Calu3 (cell line): ENCODE measurements at regions not wholly inside any gene's neighbourhood (a gene's known extent, or its start where the extent isn't known, plus 50 kb on each side); places are given as distances from the start of the nearest gene placed in this dataset.

Experiments used
- BruUV-seq: library from RNA; stranded (reverse); fragments of 400-500 nt; replicated peaks from 2 replicates; lab custom pipeline; 2021; lab: Mats Ljungman, UMichigan
- CTCF ChIA-PET: fragments of 300-600 bp; sonication (Branson Sonifier 250); formaldehyde crosslinking; loops from one replicate; lab custom pipeline; 2022; ENCODE audit warnings: antibody characterized with exemption; lab: Charles Lee
- DNase-seq: peaks from one replicate; pipeline ENCODE4 v3.0.0; 2022
- H3K27ac Mint-ChIP-seq: one replicate; pipeline ENCODE4 v1.8.0; 2022; ENCODE audit warnings: mixed read lengths; ENCODE audit not compliant: unreplicated experiment
- H3K27me3 Mint-ChIP-seq: one replicate; pipeline ENCODE4 v1.8.0; 2022; ENCODE audit warnings: mixed read lengths; ENCODE audit not compliant: unreplicated experiment
- H3K36me3 Mint-ChIP-seq: one replicate; pipeline ENCODE4 v1.8.0; 2022; ENCODE audit warnings: mild to moderate bottlenecking, moderate library complexity, mixed read lengths; ENCODE audit not compliant: insufficient read depth, unreplicated experiment
- H3K4me1 Mint-ChIP-seq: one replicate; pipeline ENCODE4 v1.8.0; 2022; ENCODE audit warnings: mild to moderate bottlenecking, low read depth, mixed read lengths; ENCODE audit not compliant: unreplicated experiment
- H3K4me3 Mint-ChIP-seq: one replicate; pipeline ENCODE4 v1.8.0; 2022; ENCODE audit warnings: mild to moderate bottlenecking, low read depth, moderate library complexity, mixed read lengths; ENCODE audit not compliant: unreplicated experiment
- H3K9me3 Mint-ChIP-seq: one replicate; pipeline ENCODE4 v1.8.0; 2022; ENCODE audit warnings: low read depth, mixed read lengths; ENCODE audit not compliant: unreplicated experiment
- CTCF ChIP-seq: fragments of 200-600 bp; IDR thresholded peaks from one replicate; pipeline ENCODE4 v1.8.0; 2022; ENCODE audit warnings: antibody characterized with exemption; ENCODE audit not compliant: unreplicated experiment
- intact Hi-C: fragments of 100-400 bp; cut with micrococcal nuclease; formaldehyde crosslinking; loops from one replicate; pipeline ENCODE4 v1.10.0; 2022; ENCODE audit not compliant: unreplicated experiment

DNA sequence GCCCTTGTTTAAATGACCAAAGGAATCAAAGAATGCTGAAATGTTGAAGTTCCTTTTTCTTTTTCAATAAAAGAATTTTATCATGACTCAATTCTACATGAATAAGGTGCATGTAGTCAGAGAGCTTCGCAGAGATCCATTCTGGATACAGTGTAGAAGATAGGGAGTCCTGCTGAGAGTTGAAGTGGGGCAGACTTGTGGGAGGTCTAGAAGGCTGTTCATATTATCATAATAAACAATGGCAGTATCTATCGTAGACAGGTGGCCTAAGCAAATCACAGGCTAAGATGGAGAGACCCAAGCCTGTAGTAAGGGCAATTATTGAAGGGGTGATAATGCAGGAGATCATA, 1322.0 kb upstream of the CELF4 start:
- H3K36me3 Mint-ChIP-seq = no peaks in the 10 kb centered on the region
- DNase-seq = no peak
- intact Hi-C loops = no loop called here
- H3K9me3 Mint-ChIP-seq = no peaks in the 10 kb centered on the region
- no peak for TF ChIP-seq CTCF
- H3K4me1 Mint-ChIP-seq = peaks cover 7% of the 10 kb centered on the region
- CTCF ChIA-PET = no interaction called here
- no peak overlapping the region for H3K4me3 Mint-ChIP-seq
- no peak overlapping the region for H3K27ac Mint-ChIP-seq
- no TSS peak for BruUV-seq
- no peaks in the 10 kb centered on the region for H3K27me3 Mint-ChIP-seq

DNA sequence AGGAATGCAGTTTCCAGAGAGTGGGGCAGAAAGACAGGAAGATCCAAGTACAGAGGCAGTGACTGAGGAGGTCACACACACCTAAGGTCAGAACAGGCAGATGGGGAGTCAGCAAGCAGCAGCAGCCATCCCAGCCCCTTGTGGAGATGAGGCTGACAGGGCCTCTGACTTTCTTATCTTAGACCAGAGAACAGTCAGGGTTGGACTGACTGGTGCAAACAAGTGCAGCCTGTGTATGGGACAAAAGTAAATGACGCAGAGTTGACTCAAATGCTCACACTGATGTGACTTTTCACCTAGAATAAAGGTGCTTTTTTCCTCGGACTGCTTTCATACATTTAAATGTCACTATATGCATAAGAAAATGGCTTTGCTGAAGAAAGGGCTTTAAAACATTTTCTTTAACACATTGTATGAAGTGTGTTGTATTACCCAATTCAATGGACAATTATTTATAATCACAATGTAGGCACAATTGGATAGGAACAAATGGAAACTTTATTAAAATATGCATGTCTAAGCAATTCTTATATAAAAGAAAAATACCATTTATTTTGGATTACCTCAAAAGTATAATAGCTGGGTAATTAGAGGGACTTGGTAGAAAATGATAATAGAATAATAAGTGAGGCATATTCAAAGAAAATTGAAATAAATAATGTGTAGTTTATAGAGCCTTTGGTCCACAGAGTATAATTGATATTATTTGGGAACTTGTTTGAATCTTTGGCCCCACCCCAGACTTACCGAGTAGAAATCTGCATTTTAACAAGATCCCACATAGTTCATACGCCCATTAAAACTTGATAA, 1321.5 kb upstream of the CELF4 start:
- no peaks in the 10 kb centered on the region for H3K36me3 Mint-ChIP-seq
- H3K27ac Mint-ChIP-seq = no peak overlapping the region
- H3K4me3 Mint-ChIP-seq = no peak overlapping the region
- no peak for TF ChIP-seq CTCF
- H3K27me3 Mint-ChIP-seq = no peaks in the 10 kb centered on the region
- intact Hi-C loops = no loop called here
- H3K9me3 Mint-ChIP-seq = no peaks in the 10 kb centered on the region
- no TSS peak for BruUV-seq
- H3K4me1 Mint-ChIP-seq = peaks cover 7% of the 10 kb centered on the region
- DNase-seq = no peak
- CTCF ChIA-PET = no interaction called here

DNA sequence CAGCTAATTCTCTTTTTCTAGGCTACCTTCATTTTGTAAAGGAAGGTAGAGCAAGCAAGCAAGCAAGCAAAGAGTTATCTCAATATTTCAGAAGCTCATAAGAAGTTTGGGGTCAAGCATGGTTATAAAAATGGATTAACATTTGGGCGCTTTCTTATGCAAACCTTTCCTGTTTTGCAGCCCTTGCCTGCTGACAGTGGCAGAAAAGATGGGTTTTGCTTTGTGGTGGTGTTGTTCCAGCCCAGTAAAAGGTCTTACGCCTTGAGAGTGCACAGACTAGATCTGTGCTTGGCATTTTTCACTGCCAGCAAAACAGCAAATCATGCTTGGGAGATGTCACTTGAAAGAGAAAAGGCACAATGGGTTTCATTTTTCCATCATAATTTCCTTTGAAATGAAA, 1320.6 kb upstream of the CELF4 start:
- Mint-ChIP-seq H3K9me3 (no peaks in the 10 kb centered on the region), H3K4me3 (no peak overlapping the region), H3K27ac (no peak overlapping the region), H3K36me3 (no peaks in the 10 kb centered on the region), H3K4me1 (peaks cover 7% of the 10 kb centered on the region), H3K27me3 (no peaks in the 10 kb centered on the region)
- DNase-seq = no peak
- CTCF ChIA-PET = no interaction called here
- no peak for TF ChIP-seq CTCF
- intact Hi-C loops = no loop called here
- no TSS peak for BruUV-seq

GRCh38 chr18:38884050-38884449, 1318.5 kb upstream of the CELF4 start:
- no peak for DNase-seq
- H3K4me1 Mint-ChIP-seq = peaks cover 7% of the 10 kb centered on the region
- no TSS peak for BruUV-seq
- H3K36me3 Mint-ChIP-seq = no peaks in the 10 kb centered on the region
- CTCF ChIA-PET = interaction anchor here (0.6 kb wide), 1 partner anchor 195 kb away, joined by 3 read pairs; no protein-coding TSS in a partner anchor
- no peak overlapping the region for H3K27ac Mint-ChIP-seq
- intact Hi-C loops = no loop called here
- H3K4me3 Mint-ChIP-seq = no peak overlapping the region
- no peaks in the 10 kb centered on the region for H3K9me3 Mint-ChIP-seq
- no peaks in the 10 kb centered on the region for H3K27me3 Mint-ChIP-seq
- no peak for TF ChIP-seq CTCF
